ENCODE measurements at regions not wholly inside any gene's neighbourhood (a gene's known extent, or its start where the extent isn't known, plus 50 kb on each side); places are given as distances from the start of the nearest gene placed in this dataset.

DNA sequence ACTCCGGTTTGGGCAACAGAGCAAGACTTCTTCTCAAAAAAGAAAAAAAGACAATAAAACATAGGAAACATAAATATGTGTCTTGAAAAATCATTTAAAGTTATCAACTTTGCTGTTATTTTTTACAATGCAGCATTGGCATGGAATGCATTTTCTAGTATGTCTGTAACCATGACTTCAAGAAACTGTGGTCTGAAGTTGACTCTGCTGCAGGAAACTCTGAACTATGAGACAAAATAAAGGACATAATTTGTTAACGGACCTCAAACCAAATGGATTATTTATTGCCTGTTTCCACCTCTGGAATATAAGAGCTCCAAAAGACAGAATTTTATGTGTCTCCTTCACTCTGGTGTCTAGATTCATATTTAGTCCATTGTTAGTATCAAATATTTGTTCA, 79.1 kb downstream of the TRIB2 start:
- H3K4me1 Mint-ChIP-seq, result peaks cover 8% of the 10 kb centered on the region
- H3K27me3 Mint-ChIP-seq, result no peaks in the 10 kb centered on the region
- no peak for ATAC-seq

DNA sequence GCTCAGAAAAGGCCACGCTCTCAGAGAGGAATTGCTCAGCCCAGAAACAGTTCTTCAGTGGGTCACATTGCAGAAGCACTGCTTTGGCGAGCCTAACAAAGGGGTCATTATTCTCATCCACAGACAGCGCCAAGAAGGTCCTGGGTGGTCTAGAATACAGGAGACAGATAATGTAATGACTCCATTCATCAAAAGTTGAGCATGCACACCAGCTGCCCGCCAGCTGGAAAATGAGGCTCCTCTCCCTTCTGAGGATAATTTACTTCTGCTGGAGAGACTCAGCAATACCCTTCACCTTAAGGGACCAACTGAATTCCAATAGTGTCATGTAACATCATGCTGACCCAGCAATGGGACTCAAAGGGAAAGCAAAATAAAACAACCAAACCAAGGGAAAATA, 79.9 kb downstream of the TRIB2 start:
- peaks cover 8% of the 10 kb centered on the region for H3K4me1 Mint-ChIP-seq
- H3K4me3 Mint-ChIP-seq, result no peak overlapping the region
- no peak overlapping the region for H3K27ac Mint-ChIP-seq
- no peak for ATAC-seq
- peaks cover 19% of the 10 kb centered on the region for H3K9me3 Mint-ChIP-seq
- H3K27me3 Mint-ChIP-seq, result no peaks in the 10 kb centered on the region
- no peaks in the 10 kb centered on the region for H3K36me3 Mint-ChIP-seq

More for the DNA sequence above, 79.1 kb downstream of the TRIB2 start:
- Mint-ChIP-seq H3K4me3 (no peak overlapping the region), H3K9me3 (peaks cover 13% of the 10 kb centered on the region), H3K27ac (no peak overlapping the region), H3K36me3 (no peaks in the 10 kb centered on the region)

DNA sequence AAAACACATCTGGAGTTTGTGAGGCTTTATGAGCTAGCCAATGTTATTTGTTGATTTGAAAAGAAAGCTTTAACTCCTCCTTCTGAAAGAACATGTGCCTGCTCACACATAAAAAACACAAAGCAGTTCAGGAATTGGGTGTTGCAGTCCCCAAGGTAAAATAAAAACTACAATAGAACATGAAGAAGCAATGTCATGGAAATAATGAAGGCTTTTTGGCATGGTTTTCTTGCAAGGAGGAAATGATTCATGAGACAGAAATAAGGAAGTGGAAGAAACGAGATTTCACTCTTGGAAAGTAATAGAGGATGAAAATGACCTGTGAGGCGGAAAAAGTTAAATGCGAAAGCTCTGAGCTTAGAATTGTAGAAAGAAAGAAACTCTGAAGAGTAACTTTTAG, 81.1 kb downstream of the TRIB2 start:
- Mint-ChIP-seq H3K4me3 (no peak overlapping the region), H3K27ac (no peak overlapping the region), H3K27me3 (no peaks in the 10 kb centered on the region), H3K4me1 (peaks cover 8% of the 10 kb centered on the region), H3K36me3 (no peaks in the 10 kb centered on the region), H3K9me3 (peaks cover 26% of the 10 kb centered on the region)
- ATAC-seq, result no peak

DNA sequence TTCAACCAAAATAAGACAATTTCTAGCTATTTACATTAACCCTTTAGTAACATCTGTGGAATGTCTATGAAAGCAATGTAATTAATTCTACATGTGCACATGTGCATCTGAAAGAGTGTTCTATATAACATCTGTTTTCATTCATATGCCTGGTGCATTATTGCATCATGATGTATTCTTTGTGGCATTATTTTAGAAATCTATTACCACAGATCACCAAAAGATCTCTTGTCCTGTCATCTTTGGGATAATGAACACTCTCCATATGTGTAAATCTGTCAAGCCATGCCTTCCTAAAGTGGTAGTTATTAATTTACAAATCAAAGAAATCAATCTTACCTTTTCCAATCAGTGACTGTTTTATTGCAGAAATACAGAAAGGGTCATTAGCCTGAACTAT, 86.9 kb downstream of the TRIB2 start:
- Mint-ChIP-seq H3K27ac (no peak overlapping the region), H3K9me3 (peaks cover 26% of the 10 kb centered on the region), H3K36me3 (no peaks in the 10 kb centered on the region), H3K27me3 (peaks cover 26% of the 10 kb centered on the region), H3K4me1 (no peaks in the 10 kb centered on the region), H3K4me3 (no peak overlapping the region)
- no peak for ATAC-seq

DNA sequence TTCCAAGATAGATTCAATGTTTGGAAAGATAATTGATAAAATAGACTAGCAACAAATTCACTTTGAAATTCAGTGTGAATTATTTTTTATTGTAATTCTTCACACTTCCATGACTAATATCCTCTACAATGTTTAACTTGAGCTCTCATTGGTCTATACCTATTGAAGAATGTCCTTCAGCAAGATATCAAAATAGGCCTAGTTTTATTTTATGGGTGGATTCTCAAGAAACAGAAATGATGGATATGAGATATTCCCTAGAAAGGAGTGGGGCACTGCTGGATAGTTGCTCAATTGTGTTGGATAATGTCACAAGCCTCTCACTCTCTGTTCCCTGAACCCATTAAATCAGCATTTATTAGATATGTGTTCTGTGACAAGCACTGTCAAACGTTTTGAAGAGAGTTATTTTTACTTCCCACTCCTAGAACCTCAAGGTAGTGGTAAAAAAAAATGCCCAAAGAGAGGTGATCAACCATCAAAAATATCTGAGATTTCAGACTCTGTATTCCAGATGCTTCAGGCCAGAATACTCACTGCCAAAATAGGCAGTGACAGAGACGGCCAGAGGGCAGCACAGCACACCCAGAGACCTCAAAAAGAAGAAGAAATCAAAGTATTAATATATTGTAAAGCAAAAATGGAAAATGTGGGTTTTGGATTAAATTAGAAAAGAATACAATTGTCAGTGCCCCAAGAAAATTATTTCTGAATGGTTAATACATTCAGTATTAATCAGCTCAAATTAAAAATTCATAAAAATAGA, 87.5 kb downstream of the TRIB2 start:
- no peak for ATAC-seq
- no peaks in the 10 kb centered on the region for H3K4me1 Mint-ChIP-seq
- peaks cover 20% of the 10 kb centered on the region for H3K9me3 Mint-ChIP-seq
- no peak overlapping the region for H3K27ac Mint-ChIP-seq
- H3K27me3 Mint-ChIP-seq, result peaks cover 26% of the 10 kb centered on the region
- H3K4me3 Mint-ChIP-seq, result no peak overlapping the region
- H3K36me3 Mint-ChIP-seq, result no peaks in the 10 kb centered on the region

DNA sequence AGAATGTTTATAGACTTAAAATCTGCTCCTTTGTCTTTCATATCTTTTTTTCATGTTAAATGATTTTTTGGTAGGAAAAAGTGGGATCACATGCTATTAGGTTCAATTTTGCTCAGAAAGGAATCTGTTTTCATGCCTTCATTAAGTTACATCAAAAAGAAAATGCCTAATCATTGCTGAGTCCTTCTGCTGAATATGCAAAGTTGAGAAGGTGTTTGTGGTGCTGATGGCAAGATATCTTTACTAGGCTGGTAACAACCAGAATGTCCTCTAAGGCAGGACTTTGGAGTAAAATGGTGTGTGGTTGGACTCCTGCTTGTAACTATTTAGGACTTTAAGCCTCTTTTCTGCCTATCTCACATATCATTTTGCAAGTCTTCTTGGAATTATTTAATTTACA, 88.3 kb downstream of the TRIB2 start:
- Mint-ChIP-seq H3K27me3 (peaks cover 34% of the 10 kb centered on the region), H3K4me1 (no peaks in the 10 kb centered on the region), H3K9me3 (peaks cover 16% of the 10 kb centered on the region), H3K27ac (no peak overlapping the region), H3K36me3 (no peaks in the 10 kb centered on the region), H3K4me3 (no peak overlapping the region)
- no peak for ATAC-seq

DNA sequence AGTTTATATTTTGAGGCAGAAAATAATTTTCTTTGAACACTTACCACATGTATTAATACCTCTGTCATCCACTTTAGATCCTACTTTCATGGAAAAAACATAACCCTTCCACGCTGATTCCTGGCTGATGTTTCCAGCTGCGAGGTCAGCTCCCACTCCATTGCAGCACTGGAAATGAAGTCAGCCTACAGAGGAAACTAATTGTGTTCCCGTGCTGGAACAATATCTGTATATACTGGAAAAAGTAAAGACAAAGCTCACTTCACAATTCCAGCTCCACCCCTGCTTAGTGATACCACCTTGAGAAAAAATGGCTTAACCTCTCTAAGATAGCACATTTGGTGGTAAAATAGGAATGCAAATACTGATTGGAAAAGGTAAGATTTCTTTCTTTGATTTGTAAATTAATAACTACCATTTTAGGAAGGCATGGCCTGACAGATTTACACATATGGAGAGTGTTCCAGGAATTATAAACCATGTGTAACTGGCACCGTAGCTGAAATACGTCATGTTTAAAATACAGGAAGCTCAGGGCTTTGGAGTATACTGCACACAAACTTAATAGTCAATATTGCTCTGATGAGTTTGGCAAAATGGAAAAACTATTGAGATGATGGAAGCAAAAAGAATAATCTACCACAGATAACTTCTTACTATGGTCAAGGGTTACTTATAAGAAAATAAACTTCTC, 90.0 kb downstream of the TRIB2 start:
- no peak for ATAC-seq
- Mint-ChIP-seq H3K9me3 (peaks cover 7% of the 10 kb centered on the region), H3K36me3 (no peaks in the 10 kb centered on the region), H3K4me3 (no peak overlapping the region), H3K27me3 (peaks cover 34% of the 10 kb centered on the region), H3K27ac (no peak overlapping the region), H3K4me1 (no peaks in the 10 kb centered on the region)

DNA sequence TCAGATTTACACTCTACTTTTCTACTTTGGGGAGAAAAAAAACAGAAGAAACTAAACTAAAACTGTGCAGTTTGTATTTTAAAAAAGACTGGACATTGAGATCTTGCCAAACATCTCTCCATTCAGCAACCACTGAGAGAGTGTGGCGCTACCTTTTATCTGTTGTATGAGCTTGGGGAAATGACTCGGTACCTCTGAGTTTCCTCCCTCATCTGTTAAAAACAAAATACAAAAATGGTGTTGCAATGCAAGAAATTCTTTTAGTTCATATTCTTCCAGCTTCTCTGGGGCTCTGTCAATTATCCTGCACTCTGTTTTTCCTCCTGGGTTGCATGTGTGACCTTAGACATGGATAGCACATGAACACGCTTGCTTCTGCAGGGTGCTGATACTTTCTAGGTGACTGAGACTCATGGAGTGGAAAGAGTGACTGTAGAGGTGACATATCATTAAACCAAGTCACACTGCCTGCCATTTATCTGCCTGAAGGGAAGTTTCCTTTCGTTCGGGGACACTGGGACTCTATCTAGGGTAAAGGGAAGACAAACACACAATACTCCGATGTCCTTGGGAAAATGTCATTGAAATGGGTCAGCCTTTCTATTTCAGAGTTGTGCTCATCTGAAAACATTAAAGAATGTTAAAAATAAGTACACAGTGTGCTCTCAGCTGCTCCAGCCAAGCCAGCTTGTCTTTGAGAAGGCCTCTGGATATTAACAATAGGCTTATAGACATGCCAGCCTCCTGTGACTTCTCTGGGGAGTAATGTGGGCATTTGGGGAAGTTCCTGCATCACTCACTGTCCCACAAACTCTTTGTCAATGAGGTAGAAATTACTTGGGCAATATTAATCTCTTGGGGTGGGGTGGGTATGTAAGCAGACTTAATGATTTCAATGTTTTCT, 91.4 kb downstream of the TRIB2 start:
- Mint-ChIP-seq H3K4me1 (no peaks in the 10 kb centered on the region), H3K27ac (no peak overlapping the region), H3K9me3 (no peaks in the 10 kb centered on the region), H3K36me3 (no peaks in the 10 kb centered on the region), H3K4me3 (no peak overlapping the region), H3K27me3 (peaks cover 34% of the 10 kb centered on the region)
- ATAC-seq, result no peak

DNA sequence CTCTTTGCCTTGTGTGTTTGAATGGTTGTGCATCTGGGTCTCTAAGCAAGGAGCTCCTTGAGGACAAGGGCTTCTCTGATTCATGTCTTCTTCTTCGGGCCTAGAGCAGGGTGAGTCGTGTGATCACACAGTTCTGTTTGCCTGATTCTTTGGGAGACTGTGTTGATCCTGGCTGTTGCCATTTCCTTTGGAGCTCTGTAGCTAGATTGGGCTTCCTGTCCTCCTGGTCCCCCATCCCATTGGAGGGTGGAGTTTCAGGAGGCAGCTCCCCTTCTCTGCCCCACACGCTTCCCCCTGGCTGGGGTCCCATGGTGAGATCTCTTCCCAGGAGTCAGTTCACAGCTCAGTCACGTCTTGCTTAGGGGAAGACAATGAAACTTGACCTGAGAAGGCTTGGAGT, 92.8 kb downstream of the TRIB2 start:
- H3K27ac Mint-ChIP-seq, result no peak overlapping the region
- H3K36me3 Mint-ChIP-seq, result no peaks in the 10 kb centered on the region
- H3K27me3 Mint-ChIP-seq, result peaks cover 29% of the 10 kb centered on the region
- ATAC-seq, result no peak
- no peak overlapping the region for H3K4me3 Mint-ChIP-seq
- no peaks in the 10 kb centered on the region for H3K4me1 Mint-ChIP-seq
- H3K9me3 Mint-ChIP-seq, result no peaks in the 10 kb centered on the region

DNA sequence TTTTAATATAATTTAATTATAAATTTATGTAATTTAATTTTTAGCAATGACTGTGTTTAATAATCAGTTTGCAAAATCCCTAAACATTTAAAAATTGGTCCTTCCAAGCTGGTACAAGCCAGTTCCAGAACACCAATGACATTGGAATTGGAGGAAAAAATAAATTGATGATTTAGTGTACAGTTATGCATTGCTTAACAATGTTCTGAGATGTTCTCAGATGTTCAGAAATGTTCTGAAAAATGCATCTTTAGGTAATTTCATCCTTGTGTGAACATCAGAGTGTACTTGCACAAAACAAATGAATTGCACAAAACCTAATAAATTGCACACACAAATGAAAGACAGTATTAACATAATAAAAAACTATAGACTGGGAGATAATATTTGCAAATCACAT, 95.2 kb downstream of the TRIB2 start:
- no peaks in the 10 kb centered on the region for H3K9me3 Mint-ChIP-seq
- H3K27ac Mint-ChIP-seq, result no peak overlapping the region
- H3K27me3 Mint-ChIP-seq, result peaks cover 18% of the 10 kb centered on the region
- no peaks in the 10 kb centered on the region for H3K4me1 Mint-ChIP-seq
- H3K4me3 Mint-ChIP-seq, result no peak overlapping the region
- ATAC-seq, result no peak
- no peaks in the 10 kb centered on the region for H3K36me3 Mint-ChIP-seq

DNA sequence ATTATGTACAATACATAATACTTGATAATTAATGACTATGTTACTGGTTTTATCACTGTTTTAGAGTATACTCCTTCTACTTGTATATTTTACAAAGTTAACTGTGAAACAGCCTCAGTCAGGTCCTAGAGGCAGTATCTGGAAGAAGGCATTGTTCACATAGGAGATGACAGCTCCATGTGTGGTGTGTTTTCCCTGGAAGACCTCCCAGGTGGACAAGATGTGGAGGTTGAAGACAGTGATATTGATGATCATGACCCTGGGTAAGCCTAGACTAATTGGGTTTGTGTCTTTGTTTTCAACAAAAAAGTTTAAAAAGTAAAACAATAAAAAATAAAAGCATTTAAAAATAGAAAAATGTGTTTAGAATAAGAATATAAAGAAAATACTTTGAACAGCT, 96.4 kb downstream of the TRIB2 start:
- Mint-ChIP-seq H3K9me3 (no peaks in the 10 kb centered on the region), H3K36me3 (no peaks in the 10 kb centered on the region), H3K4me3 (no peak overlapping the region), H3K4me1 (no peaks in the 10 kb centered on the region), H3K27ac (no peak overlapping the region), H3K27me3 (peaks cover 8% of the 10 kb centered on the region)
- ATAC-seq, result no peak

DNA sequence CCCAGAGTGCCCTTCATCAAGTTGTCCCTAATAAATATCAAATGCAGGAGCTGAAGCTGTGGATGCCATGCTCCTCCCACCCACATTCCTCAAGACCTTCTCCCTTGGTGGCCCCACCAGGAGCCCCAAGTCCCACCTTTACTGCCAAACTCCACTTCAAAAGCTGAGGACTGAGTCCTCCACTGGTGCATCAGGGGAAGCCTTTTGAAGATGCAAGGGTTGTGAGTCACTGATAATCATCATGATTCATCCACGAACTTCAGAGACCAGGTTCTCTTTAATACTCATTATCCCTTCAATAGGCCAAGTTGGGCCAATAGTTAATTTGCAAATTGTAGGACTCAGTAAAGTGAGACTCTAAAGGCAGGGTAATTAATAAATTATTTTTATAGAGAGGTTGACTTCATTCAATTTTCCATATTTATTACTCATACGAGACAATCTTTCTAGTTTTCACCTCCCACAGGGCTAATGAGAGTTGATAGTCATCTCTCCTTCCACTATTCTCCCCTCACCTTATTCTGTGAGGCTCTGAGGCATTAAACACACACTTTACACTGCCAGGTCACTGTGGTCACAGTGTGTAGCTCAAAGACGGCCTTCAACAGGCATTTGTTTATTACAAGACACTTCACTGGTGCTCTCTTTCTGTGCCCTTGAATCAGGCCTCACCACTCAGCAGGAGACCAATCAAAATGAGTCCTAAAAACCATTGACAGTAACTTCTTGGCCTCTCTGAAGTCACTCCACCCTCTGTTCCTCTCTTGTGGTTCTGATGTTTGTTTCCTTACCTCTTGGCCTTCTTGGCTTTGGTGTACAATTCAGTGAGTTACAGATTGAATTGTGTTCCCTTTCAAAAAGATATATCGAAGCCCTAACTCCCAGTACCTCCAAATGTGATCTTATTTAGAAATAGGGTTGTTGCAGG, 99.9 kb downstream of the TRIB2 start:
- no peak for ATAC-seq
- no peak overlapping the region for H3K4me3 Mint-ChIP-seq
- H3K4me1 Mint-ChIP-seq, result peaks cover 10% of the 10 kb centered on the region
- no peak overlapping the region for H3K27ac Mint-ChIP-seq
- no peaks in the 10 kb centered on the region for H3K9me3 Mint-ChIP-seq
- no peaks in the 10 kb centered on the region for H3K36me3 Mint-ChIP-seq
- peaks cover 4% of the 10 kb centered on the region for H3K27me3 Mint-ChIP-seq

DNA sequence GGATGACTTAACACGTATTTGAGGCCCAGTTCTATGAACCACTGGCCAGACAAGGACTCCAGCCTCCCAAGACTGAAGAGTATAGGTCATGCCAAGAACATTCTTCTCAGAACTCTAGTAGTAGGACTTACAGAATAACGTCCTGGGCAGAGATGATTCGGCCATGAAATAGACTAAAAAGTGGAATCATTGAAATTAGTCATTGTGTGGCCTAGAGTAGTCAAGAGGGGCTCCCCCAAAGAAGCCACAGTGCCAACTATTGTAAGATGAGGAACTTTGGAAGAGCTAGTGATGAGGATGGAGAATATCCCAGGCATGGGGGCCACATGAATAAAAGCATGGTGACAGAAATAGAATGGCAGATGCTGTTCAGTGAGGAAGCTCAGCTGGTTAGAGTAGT, 101.1 kb downstream of the TRIB2 start:
- Mint-ChIP-seq H3K27me3 (peaks cover 11% of the 10 kb centered on the region), H3K4me3 (no peak overlapping the region)
- no peak for ATAC-seq

DNA sequence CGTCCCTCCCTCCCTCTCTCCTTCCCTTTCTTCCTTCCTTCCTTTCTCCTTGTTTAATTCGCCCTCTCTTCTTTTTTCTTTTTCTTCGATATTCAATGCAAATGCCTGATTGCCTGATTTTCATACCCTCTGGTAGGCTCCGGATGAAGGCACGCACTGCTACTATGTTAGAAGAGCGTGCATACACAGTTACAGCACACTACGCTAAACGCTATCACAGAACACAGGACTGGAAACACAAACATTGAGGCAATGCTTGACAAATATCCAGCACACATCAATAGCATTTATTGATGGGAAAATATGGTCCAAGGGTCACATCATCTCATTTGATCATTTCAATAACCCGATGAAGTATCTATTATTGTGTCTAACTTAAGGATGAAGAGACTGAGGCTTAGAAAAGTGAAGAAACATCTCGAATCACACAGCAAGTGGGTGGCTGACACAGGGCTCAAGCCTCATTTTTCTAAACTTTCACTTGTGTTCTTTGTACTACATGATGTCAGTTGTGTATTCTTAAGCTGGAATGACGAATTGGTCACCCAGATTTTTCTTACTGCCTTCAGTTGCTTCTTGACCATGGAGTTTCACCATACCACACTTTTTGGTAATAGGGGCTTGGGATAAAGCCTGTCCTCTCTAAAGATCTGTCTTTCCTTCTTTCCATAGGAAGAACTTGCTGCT, 101.8 kb downstream of the TRIB2 start:
- no peak for ATAC-seq
- Mint-ChIP-seq H3K36me3 (no peaks in the 10 kb centered on the region), H3K4me3 (no peak overlapping the region), H3K27ac (no peak overlapping the region), H3K4me1 (peaks cover 10% of the 10 kb centered on the region), H3K27me3 (peaks cover 17% of the 10 kb centered on the region), H3K9me3 (no peaks in the 10 kb centered on the region)

More for the DNA sequence above, 101.1 kb downstream of the TRIB2 start:
- no peaks in the 10 kb centered on the region for H3K36me3 Mint-ChIP-seq
- H3K27ac Mint-ChIP-seq, result no peak overlapping the region
- H3K4me1 Mint-ChIP-seq, result peaks cover 10% of the 10 kb centered on the region
- no peaks in the 10 kb centered on the region for H3K9me3 Mint-ChIP-seq

All from stimulated activated memory B cell treated with anti-CD40 and anti-IgM and Interleukin-4, amounts not matched to agents 10 μg/mL and 1 μg/mL and 100 μg/mL, for 72 hours (primary cell).